ENCODE measurements at regions not wholly inside any gene's neighbourhood (a gene's known extent, or its start where the extent isn't known, plus 50 kb on each side); places are given as distances from the start of the nearest gene placed in this dataset.

- no peak overlapping the region for H3K27ac Mint-ChIP-seq
Observed at GRCh38 chr3:118128886-118129285, 905.8 kb downstream of the IGSF11 start.

More at GRCh38 chr3:118128886-118129285, 905.8 kb downstream of the IGSF11 start:
- no peak overlapping the region for H3K27ac ChIP-seq (ENCODE audit: low read depth)
- H2AFZ ChIP-seq, result no peak overlapping the region
- Mint-ChIP-seq H3K27me3 (ENCODE audit: insufficient read depth, low read depth, poor library complexity) (no peaks in the 10 kb centered on the region), H3K36me3 (ENCODE audit: low read depth) (no peaks in the 10 kb centered on the region), H3K4me1 (no peaks in the 10 kb centered on the region), H3K4me3 (no peak overlapping the region), H3K9me3 (no peaks in the 10 kb centered on the region)
- H3K27me3 ChIP-seq (ENCODE audit: insufficient read depth), result no peaks in the 10 kb centered on the region
- H3K36me3 ChIP-seq (ENCODE audit: insufficient read depth), result no peaks in the 10 kb centered on the region
- no peak overlapping the region for H3K4me3 ChIP-seq
- H4K20me1 ChIP-seq (replicated peaks; ENCODE audit: insufficient read depth), result no peaks in the 10 kb centered on the region
- H3K9me2 ChIP-seq (ENCODE audit: insufficient read depth), result no peaks in the 10 kb centered on the region
- TF ChIP-seq, protein P1, sequence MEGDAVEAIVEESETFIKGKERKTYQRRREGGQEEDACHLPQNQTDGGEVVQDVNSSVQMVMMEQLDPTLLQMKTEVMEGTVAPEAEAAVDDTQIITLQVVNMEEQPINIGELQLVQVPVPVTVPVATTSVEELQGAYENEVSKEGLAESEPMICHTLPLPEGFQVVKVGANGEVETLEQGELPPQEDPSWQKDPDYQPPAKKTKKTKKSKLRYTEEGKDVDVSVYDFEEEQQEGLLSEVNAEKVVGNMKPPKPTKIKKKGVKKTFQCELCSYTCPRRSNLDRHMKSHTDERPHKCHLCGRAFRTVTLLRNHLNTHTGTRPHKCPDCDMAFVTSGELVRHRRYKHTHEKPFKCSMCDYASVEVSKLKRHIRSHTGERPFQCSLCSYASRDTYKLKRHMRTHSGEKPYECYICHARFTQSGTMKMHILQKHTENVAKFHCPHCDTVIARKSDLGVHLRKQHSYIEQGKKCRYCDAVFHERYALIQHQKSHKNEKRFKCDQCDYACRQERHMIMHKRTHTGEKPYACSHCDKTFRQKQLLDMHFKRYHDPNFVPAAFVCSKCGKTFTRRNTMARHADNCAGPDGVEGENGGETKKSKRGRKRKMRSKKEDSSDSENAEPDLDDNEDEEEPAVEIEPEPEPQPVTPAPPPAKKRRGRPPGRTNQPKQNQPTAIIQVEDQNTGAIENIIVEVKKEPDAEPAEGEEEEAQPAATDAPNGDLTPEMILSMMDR (conservative IDR thresholded peaks at IDR 0.05; ENCODE audit: low read depth in 2 of 2), result no peak
- TF ChIP-seq, protein P2, sequence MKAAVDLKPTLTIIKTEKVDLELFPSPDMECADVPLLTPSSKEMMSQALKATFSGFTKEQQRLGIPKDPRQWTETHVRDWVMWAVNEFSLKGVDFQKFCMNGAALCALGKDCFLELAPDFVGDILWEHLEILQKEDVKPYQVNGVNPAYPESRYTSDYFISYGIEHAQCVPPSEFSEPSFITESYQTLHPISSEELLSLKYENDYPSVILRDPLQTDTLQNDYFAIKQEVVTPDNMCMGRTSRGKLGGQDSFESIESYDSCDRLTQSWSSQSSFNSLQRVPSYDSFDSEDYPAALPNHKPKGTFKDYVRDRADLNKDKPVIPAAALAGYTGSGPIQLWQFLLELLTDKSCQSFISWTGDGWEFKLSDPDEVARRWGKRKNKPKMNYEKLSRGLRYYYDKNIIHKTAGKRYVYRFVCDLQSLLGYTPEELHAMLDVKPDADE (IDR thresholded peaks at IDR 0.05), result no peak
- TF ChIP-seq EZH2phosphoT487 (IDR thresholded peaks at IDR 0.05; ENCODE audit: unreplicated experiment), result no peak
- TF ChIP-seq ZNF114 (CRISPR knock-in tag; IDR thresholded peaks at IDR 0.05), result no peak
- no peak for TF ChIP-seq JUNB (IDR thresholded peaks at IDR 0.05; ENCODE audit: unreplicated experiment)
- TF ChIP-seq POLR2AphosphoS5 (IDR thresholded peaks at IDR 0.05; ENCODE audit: low read depth), result no peak
- TF ChIP-seq EZH2 (IDR thresholded peaks at IDR 0.05; ENCODE audit: low read depth, unreplicated experiment), result no peak
- TF ChIP-seq STAT1 (IDR thresholded peaks at IDR 0.05; ENCODE audit: unreplicated experiment), result no peak
- TF ChIP-seq NANOG (IDR thresholded peaks at IDR 0.05; ENCODE audit: borderline replicate concordance), result no peak
- TF ChIP-seq, protein P3, sequence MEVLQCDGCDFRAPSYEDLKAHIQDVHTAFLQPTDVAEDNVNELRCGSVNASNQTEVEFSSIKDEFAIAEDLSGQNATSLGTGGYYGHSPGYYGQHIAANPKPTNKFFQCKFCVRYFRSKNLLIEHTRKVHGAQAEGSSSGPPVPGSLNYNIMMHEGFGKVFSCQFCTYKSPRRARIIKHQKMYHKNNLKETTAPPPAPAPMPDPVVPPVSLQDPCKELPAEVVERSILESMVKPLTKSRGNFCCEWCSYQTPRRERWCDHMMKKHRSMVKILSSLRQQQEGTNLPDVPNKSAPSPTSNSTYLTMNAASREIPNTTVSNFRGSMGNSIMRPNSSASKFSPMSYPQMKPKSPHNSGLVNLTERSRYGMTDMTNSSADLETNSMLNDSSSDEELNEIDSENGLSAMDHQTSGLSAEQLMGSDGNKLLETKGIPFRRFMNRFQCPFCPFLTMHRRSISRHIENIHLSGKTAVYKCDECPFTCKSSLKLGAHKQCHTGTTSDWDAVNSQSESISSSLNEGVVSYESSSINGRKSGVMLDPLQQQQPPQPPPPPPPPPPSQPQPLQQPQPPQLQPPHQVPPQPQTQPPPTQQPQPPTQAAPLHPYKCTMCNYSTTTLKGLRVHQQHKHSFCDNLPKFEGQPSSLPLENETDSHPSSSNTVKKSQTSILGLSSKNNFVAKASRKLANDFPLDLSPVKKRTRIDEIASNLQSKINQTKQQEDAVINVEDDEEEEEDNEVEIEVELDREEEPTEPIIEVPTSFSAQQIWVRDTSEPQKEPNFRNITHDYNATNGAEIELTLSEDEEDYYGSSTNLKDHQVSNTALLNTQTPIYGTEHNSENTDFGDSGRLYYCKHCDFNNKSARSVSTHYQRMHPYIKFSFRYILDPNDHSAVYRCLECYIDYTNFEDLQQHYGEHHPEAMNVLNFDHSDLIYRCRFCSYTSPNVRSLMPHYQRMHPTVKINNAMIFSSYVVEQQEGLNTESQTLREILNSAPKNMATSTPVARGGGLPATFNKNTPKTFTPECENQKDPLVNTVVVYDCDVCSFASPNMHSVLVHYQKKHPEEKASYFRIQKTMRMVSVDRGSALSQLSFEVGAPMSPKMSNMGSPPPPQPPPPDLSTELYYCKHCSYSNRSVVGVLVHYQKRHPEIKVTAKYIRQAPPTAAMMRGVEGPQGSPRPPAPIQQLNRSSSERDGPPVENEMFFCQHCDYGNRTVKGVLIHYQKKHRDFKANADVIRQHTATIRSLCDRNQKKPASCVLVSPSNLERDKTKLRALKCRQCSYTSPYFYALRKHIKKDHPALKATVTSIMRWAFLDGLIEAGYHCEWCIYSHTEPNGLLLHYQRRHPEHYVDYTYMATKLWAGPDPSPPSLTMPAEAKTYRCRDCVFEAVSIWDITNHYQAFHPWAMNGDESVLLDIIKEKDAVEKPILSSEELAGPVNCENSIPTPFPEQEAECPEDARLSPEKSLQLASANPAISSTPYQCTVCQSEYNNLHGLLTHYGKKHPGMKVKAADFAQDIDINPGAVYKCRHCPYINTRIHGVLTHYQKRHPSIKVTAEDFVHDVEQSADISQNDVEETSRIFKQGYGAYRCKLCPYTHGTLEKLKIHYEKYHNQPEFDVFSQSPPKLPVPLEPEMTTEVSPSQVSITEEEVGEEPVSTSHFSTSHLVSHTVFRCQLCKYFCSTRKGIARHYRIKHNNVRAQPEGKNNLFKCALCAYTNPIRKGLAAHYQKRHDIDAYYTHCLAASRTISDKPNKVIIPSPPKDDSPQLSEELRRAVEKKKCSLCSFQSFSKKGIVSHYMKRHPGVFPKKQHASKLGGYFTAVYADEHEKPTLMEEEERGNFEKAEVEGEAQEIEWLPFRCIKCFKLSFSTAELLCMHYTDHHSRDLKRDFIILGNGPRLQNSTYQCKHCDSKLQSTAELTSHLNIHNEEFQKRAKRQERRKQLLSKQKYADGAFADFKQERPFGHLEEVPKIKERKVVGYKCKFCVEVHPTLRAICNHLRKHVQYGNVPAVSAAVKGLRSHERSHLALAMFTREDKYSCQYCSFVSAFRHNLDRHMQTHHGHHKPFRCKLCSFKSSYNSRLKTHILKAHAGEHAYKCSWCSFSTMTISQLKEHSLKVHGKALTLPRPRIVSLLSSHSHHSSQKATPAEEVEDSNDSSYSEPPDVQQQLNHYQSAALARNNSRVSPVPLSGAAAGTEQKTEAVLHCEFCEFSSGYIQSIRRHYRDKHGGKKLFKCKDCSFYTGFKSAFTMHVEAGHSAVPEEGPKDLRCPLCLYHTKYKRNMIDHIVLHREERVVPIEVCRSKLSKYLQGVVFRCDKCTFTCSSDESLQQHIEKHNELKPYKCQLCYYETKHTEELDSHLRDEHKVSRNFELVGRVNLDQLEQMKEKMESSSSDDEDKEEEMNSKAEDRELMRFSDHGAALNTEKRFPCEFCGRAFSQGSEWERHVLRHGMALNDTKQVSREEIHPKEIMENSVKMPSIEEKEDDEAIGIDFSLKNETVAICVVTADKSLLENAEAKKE (CRISPR knock-in tag; IDR thresholded peaks at IDR 0.05), result no peak
- TF ChIP-seq REST (IDR thresholded peaks at IDR 0.05; ENCODE audit: unreplicated experiment), result no peak
- TF ChIP-seq CREB1 (CRISPR knock-in tag; IDR thresholded peaks at IDR 0.05; ENCODE audit: low read depth), result no peak
- TF ChIP-seq ZNF331 (CRISPR knock-in tag; IDR thresholded peaks at IDR 0.05; ENCODE audit: low read depth), result no peak
- no peak for ATAC-seq
- no peaks in the 10 kb centered on the region for H3K79me2 ChIP-seq (replicated peaks; ENCODE audit: insufficient read depth)
- H3K4me1 ChIP-seq (ENCODE audit: insufficient read depth), result no peaks in the 10 kb centered on the region
- H3K4me2 ChIP-seq, result no peak overlapping the region
- DNase-seq (ENCODE audit: low spot score), result no peak
- no peaks in the 10 kb centered on the region for H3F3A ChIP-seq (replicated peaks; ENCODE audit: low read depth)

Data from GM23338 (cell line).